GM23338 (cell line): ENCODE measurements at regions not wholly inside any gene's neighbourhood (a gene's known extent, or its start where the extent isn't known, plus 50 kb on each side); places are given as distances from the start of the nearest gene placed in this dataset.

Source experiments
- CREB1 ChIP-seq: fragments of 250-450 bp; sonication (Bioruptor Pico); IDR thresholded peaks from 2 replicates; pipeline ENCODE4 v1.5.0; 2020; ENCODE audit warnings: low read depth, mild to moderate bottlenecking, moderate library complexity
- EZH2 ChIP-seq: fragments of 200-600 bp; sonication (generic); IDR thresholded peaks from one replicate; pipeline ENCODE4 v1.8.0; 2017; ENCODE audit warnings: antibody characterized with exemption, mild to moderate bottlenecking, low read depth; ENCODE audit not compliant: unreplicated experiment
- EZH2phosphoT487 ChIP-seq: fragments of 200-600 bp; sonication (generic); IDR thresholded peaks from one replicate; pipeline ENCODE4 v1.8.1; 2018; ENCODE audit warnings: antibody characterized with exemption; ENCODE audit not compliant: unreplicated experiment
- NANOG ChIP-seq: IDR thresholded peaks from 2 replicates; pipeline ENCODE4 v1.6.1; 2016; ENCODE audit warnings: antibody characterized with exemption, borderline replicate concordance
- POLR2AphosphoS5 ChIP-seq: IDR thresholded peaks from 2 replicates; pipeline ENCODE4 v1.6.1; 2016; ENCODE audit warnings: antibody characterized with exemption, low read depth
- STAT1 ChIP-seq: IDR thresholded peaks from one replicate; pipeline ENCODE4 v1.6.1; 2016; ENCODE audit warnings: antibody characterized with exemption; ENCODE audit not compliant: unreplicated experiment
- TF ChIP-seq, protein P1 (sequence below), 2 experiments: fragments of 200-600 bp in 1 of 2; sonication (generic) in 1 of 2; conservative IDR thresholded peaks; 2 replicates each; pipeline versions ENCODE4 v1.5.1 to v1.6.1; 2016 to 2017; ENCODE audit warnings: antibody characterized with exemption in 2 of 2, low read depth in 2 of 2, mild to moderate bottlenecking in 2 of 2, moderate library complexity in 1 of 2
- TF ChIP-seq, protein P2 (sequence below): IDR thresholded peaks from 2 replicates; pipeline ENCODE4 v1.6.1; 2016; ENCODE audit warnings: antibody characterized with exemption
- TF ChIP-seq, protein P3 (sequence below): IDR thresholded peaks from one replicate; pipeline ENCODE4 v1.6.1; 2018; ENCODE audit warnings: antibody characterized with exemption; ENCODE audit not compliant: unreplicated experiment

DNA sequence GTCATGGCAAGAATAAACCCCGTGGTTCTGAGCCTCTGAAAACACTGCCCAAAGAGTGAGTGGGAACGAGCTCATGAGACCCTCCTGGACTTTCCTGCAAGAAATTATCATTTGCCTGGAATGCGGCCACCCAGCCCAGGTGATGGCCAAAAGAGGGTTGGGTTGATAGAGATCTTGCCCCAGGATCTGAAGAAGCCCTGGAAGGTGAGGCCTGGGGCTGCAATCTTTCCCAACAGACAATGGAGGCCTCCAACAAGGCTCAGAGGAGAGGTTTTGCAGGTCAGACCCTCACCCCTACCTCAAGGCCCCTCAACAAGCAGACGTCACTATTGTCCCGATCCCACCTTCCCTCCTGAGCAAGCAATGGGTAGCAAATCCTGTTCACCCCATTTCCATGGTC is 106.0 kb upstream of the SOD1 start:
- TF ChIP-seq, protein P1, sequence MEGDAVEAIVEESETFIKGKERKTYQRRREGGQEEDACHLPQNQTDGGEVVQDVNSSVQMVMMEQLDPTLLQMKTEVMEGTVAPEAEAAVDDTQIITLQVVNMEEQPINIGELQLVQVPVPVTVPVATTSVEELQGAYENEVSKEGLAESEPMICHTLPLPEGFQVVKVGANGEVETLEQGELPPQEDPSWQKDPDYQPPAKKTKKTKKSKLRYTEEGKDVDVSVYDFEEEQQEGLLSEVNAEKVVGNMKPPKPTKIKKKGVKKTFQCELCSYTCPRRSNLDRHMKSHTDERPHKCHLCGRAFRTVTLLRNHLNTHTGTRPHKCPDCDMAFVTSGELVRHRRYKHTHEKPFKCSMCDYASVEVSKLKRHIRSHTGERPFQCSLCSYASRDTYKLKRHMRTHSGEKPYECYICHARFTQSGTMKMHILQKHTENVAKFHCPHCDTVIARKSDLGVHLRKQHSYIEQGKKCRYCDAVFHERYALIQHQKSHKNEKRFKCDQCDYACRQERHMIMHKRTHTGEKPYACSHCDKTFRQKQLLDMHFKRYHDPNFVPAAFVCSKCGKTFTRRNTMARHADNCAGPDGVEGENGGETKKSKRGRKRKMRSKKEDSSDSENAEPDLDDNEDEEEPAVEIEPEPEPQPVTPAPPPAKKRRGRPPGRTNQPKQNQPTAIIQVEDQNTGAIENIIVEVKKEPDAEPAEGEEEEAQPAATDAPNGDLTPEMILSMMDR (conservative IDR thresholded peaks at IDR 0.05; ENCODE audit: low read depth in 2 of 2), result no peak
- TF ChIP-seq, protein P2, sequence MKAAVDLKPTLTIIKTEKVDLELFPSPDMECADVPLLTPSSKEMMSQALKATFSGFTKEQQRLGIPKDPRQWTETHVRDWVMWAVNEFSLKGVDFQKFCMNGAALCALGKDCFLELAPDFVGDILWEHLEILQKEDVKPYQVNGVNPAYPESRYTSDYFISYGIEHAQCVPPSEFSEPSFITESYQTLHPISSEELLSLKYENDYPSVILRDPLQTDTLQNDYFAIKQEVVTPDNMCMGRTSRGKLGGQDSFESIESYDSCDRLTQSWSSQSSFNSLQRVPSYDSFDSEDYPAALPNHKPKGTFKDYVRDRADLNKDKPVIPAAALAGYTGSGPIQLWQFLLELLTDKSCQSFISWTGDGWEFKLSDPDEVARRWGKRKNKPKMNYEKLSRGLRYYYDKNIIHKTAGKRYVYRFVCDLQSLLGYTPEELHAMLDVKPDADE, result no peak
- no peak for TF ChIP-seq NANOG
- no peak for TF ChIP-seq EZH2
- TF ChIP-seq POLR2AphosphoS5, result no peak
- no peak for TF ChIP-seq CREB1
- no peak for TF ChIP-seq STAT1
- no peak for TF ChIP-seq EZH2phosphoT487
- TF ChIP-seq, protein P3, sequence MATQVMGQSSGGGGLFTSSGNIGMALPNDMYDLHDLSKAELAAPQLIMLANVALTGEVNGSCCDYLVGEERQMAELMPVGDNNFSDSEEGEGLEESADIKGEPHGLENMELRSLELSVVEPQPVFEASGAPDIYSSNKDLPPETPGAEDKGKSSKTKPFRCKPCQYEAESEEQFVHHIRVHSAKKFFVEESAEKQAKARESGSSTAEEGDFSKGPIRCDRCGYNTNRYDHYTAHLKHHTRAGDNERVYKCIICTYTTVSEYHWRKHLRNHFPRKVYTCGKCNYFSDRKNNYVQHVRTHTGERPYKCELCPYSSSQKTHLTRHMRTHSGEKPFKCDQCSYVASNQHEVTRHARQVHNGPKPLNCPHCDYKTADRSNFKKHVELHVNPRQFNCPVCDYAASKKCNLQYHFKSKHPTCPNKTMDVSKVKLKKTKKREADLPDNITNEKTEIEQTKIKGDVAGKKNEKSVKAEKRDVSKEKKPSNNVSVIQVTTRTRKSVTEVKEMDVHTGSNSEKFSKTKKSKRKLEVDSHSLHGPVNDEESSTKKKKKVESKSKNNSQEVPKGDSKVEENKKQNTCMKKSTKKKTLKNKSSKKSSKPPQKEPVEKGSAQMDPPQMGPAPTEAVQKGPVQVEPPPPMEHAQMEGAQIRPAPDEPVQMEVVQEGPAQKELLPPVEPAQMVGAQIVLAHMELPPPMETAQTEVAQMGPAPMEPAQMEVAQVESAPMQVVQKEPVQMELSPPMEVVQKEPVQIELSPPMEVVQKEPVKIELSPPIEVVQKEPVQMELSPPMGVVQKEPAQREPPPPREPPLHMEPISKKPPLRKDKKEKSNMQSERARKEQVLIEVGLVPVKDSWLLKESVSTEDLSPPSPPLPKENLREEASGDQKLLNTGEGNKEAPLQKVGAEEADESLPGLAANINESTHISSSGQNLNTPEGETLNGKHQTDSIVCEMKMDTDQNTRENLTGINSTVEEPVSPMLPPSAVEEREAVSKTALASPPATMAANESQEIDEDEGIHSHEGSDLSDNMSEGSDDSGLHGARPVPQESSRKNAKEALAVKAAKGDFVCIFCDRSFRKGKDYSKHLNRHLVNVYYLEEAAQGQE, result no peak
